T-helper 17 cell (primary cell): ENCODE measurements at regions not wholly inside any gene's neighbourhood (a gene's known extent, or its start where the extent isn't known, plus 50 kb on each side); places are given as distances from the start of the nearest gene placed in this dataset.

Experiments
- ATAC-seq: fragments of 150-1000 bp; cut with Tn5 transposase; 2 replicates; pipeline ENCODE4 v1.10.0; 2021; ENCODE audit warnings: mild to moderate bottlenecking, moderate library complexity
- DNase-seq, 3 donors: peaks; one replicate each; pipeline versions ENCODE4 v3.0.0 to v3.0.0-alpha.2; 2020 to 2021
- H3K9me3 ChIP-seq: one replicate; pipeline ENCODE4 v1.7.0; 2013; ENCODE audit warnings: low read length, mild to moderate bottlenecking; ENCODE audit not compliant: control insufficient read depth, poor library complexity, severe bottlenecking
- H3K27ac Mint-ChIP-seq: one replicate; pipeline ENCODE4 v1.8.0; 2022; ENCODE audit warnings: mild to moderate bottlenecking, moderate library complexity, mixed read lengths
- H3K27me3 Mint-ChIP-seq: one replicate; pipeline ENCODE4 v1.8.0; 2022; ENCODE audit warnings: mixed read lengths
- H3K36me3 Mint-ChIP-seq: one replicate; pipeline ENCODE4 v1.8.0; 2022; ENCODE audit warnings: low read depth, mixed read lengths
- H3K4me1 Mint-ChIP-seq: one replicate; pipeline ENCODE4 v1.8.0; 2022; ENCODE audit warnings: mild to moderate bottlenecking, mixed read lengths
- H3K4me3 Mint-ChIP-seq: one replicate; pipeline ENCODE4 v1.8.0; 2022; ENCODE audit warnings: mild to moderate bottlenecking, moderate library complexity, mixed read lengths

DNA sequence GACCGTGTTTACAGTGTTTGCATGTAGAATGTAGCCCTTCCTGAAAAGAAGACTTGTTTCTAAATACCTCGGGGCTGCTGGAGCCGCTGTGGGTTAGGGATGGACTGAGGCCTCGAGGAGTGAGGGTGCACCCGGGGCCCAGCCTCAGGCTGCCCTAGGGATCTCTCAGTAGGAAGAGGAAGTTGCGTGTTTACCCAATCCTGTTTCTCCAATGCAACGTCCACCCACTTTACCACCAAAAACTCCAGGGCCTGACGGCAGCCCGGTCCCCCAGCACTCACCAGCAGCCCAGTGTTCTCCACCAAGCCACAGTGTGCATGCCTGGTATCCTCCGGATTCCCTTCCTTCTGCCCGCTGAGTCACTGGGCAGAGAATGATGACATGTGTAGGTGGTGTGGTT is 255.8 kb downstream of the GLI2 start:
- Mint-ChIP-seq H3K4me1 (no peaks in the 10 kb centered on the region), H3K27me3 (peaks cover 16% of the 10 kb centered on the region), H3K36me3 (no peaks in the 10 kb centered on the region), H3K27ac (no peak overlapping the region), H3K4me3 (no peak overlapping the region)
- H3K9me3 ChIP-seq = no peaks in the 10 kb centered on the region
- no peak for DNase-seq
- ATAC-seq = no peak

DNA sequence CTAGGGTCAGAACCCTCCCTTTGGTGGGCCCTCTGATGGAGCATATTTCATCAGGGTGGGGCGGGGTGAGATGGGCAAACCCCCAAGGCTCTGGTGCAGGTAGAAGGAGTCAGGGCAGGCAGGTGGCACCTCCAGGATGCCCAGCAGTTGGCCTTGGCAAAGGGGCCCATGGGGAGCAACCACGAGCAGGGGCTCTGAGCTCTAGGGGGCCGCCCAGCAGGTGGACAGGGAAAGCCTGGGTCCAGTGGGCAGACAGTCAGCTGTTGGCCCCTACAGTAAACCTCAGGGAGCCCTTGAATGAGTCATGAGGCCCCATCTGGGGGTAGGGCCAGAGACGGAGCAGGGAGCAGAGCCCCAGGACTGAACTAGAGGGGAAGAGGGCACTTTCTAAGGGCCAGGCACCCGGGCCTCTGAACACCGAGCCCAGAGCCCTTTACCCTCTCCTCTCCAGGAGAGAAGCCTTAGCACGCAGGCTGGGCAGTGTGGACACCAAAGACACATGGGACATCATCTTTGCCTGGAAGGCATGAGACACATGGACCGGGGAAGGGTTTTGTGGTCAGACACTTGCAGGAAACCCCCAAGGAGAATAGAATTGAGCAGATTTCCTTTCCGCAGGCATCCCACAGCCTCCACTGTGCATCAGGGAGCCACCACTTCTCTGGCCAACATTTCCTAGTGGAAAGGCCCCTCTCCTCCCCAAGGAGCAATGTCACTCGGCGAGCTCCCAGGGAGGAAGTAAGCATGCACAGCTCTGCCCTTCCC is 257.3 kb downstream of the GLI2 start:
- no peak for ATAC-seq

GRCh38 chr2:120993661-120994060 is 258.0 kb downstream of the GLI2 start:
- Mint-ChIP-seq H3K4me3 (no peak overlapping the region), H3K4me1 (no peaks in the 10 kb centered on the region), H3K27ac (no peak overlapping the region), H3K36me3 (no peaks in the 10 kb centered on the region), H3K27me3 (peaks cover 16% of the 10 kb centered on the region)
- DNase-seq = no peak
- H3K9me3 ChIP-seq = no peaks in the 10 kb centered on the region
- no peak for ATAC-seq

More for the DNA sequence above, 257.3 kb downstream of the GLI2 start:
- H3K4me3 Mint-ChIP-seq = no peak overlapping the region
- no peaks in the 10 kb centered on the region for H3K36me3 Mint-ChIP-seq
- H3K27ac Mint-ChIP-seq = no peak overlapping the region
- H3K9me3 ChIP-seq = no peaks in the 10 kb centered on the region
- H3K27me3 Mint-ChIP-seq = peaks cover 16% of the 10 kb centered on the region
- no peak for DNase-seq
- no peaks in the 10 kb centered on the region for H3K4me1 Mint-ChIP-seq

GRCh38 chr2:120994301-120994995 is 258.8 kb downstream of the GLI2 start:
- no peaks in the 10 kb centered on the region for H3K9me3 ChIP-seq
- Mint-ChIP-seq H3K4me3 (no peak overlapping the region), H3K4me1 (no peaks in the 10 kb centered on the region), H3K36me3 (no peaks in the 10 kb centered on the region), H3K27me3 (peaks cover 16% of the 10 kb centered on the region), H3K27ac (no peak overlapping the region)
- DNase-seq (no peak), ATAC-seq (no peak)

GRCh38 chr2:120995152-120995551 is 259.5 kb downstream of the GLI2 start:
- H3K27me3 Mint-ChIP-seq = peaks cover 16% of the 10 kb centered on the region
- no peak overlapping the region for H3K4me3 Mint-ChIP-seq
- no peaks in the 10 kb centered on the region for H3K9me3 ChIP-seq
- no peaks in the 10 kb centered on the region for H3K4me1 Mint-ChIP-seq
- ATAC-seq = no peak
- no peaks in the 10 kb centered on the region for H3K36me3 Mint-ChIP-seq
- no peak for DNase-seq
- H3K27ac Mint-ChIP-seq = no peak overlapping the region

GRCh38 chr2:120995656-120996190 is 260.1 kb downstream of the GLI2 start:
- peaks cover 16% of the 10 kb centered on the region for H3K27me3 Mint-ChIP-seq
- no peaks in the 10 kb centered on the region for H3K36me3 Mint-ChIP-seq
- H3K27ac Mint-ChIP-seq = no peak overlapping the region
- no peaks in the 10 kb centered on the region for H3K4me1 Mint-ChIP-seq
- no peak for DNase-seq
- H3K9me3 ChIP-seq = no peaks in the 10 kb centered on the region
- no peak overlapping the region for H3K4me3 Mint-ChIP-seq
- ATAC-seq = no peak

GRCh38 chr2:120999377-121000097 is 263.9 kb downstream of the GLI2 start:
- DNase-seq (no peak), ATAC-seq (no peak)
- Mint-ChIP-seq H3K4me1 (no peaks in the 10 kb centered on the region), H3K36me3 (no peaks in the 10 kb centered on the region), H3K27me3 (no peaks in the 10 kb centered on the region), H3K27ac (no peak overlapping the region), H3K4me3 (no peak overlapping the region)
- H3K9me3 ChIP-seq = no peaks in the 10 kb centered on the region

GRCh38 chr2:121000804-121001203 is 265.1 kb downstream of the GLI2 start:
- Mint-ChIP-seq H3K27ac (no peak overlapping the region), H3K36me3 (no peaks in the 10 kb centered on the region), H3K4me1 (no peaks in the 10 kb centered on the region), H3K27me3 (no peaks in the 10 kb centered on the region), H3K4me3 (no peak overlapping the region)
- ATAC-seq = no peak
- DNase-seq = no peak
- H3K9me3 ChIP-seq = no peaks in the 10 kb centered on the region

DNA sequence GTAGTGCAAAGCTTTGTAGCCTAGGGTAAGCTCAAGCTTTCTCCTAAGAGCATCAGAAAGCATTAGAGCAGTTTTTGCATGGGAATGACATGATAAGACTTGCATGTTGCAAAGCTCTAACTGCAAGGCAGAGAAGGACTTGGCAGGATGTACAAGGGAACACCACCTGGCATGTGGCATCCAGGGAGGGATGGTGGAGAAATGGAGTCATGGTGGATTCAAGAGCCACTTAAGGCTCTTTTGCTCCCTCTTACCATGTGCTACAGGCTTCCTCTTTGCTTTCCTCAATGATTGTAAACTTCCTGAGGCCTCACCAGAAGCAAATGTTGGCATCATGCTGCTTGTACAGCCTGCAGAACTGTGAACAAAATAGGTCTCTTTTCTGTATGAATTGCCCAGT is 266.0 kb downstream of the GLI2 start:
- Mint-ChIP-seq H3K27ac (no peak overlapping the region), H3K27me3 (no peaks in the 10 kb centered on the region), H3K36me3 (no peaks in the 10 kb centered on the region), H3K4me1 (no peaks in the 10 kb centered on the region), H3K4me3 (no peak overlapping the region)
- DNase-seq (no peak), ATAC-seq (no peak)
- no peaks in the 10 kb centered on the region for H3K9me3 ChIP-seq

DNA sequence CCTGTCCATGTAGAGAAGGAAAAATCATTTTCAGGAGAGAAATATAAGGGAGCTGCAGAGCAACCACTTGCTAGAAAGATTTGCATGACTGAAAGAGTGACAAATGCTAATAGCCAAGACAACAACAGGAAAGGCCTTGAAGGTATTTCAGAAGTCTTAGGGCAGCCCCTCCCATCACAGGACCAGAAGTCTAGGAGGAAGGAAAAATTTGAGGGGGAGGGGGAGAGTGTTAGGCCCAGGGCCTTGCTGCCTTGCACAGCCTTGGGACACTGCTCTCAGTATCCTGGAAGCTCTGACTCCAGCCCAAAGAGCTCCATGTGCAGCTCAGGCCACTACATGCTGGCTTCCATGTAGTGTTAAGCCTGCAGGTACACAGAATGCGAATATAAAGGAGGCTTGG is 266.9 kb downstream of the GLI2 start:
- no peaks in the 10 kb centered on the region for H3K9me3 ChIP-seq
- no peak overlapping the region for H3K4me3 Mint-ChIP-seq
- DNase-seq (no peak), ATAC-seq (no peak)
- no peaks in the 10 kb centered on the region for H3K36me3 Mint-ChIP-seq
- no peaks in the 10 kb centered on the region for H3K27me3 Mint-ChIP-seq
- no peak overlapping the region for H3K27ac Mint-ChIP-seq
- H3K4me1 Mint-ChIP-seq = no peaks in the 10 kb centered on the region

DNA sequence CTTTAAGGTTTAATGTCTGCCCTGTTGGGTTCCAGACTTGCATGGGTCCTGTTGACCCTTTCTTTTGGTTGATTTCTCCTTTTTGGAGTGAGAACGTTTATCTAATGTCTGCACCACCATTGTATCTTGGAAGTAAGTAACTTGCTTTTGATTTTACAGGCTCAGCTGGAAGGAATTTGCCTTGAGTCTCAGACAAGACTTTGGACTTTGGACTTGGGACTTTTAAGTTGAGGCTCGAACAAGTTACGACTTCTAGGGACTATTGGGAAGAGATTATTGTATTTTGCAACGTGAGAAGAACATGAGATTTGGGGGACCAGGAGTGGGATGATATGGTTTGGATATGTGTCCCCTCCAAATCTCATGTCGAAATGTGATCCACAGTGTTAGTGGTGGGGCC is 267.7 kb downstream of the GLI2 start:
- DNase-seq (no peak), ATAC-seq (no peak)
- Mint-ChIP-seq H3K4me1 (no peaks in the 10 kb centered on the region), H3K36me3 (no peaks in the 10 kb centered on the region), H3K4me3 (no peak overlapping the region), H3K27me3 (no peaks in the 10 kb centered on the region), H3K27ac (no peak overlapping the region)
- H3K9me3 ChIP-seq = no peaks in the 10 kb centered on the region

DNA sequence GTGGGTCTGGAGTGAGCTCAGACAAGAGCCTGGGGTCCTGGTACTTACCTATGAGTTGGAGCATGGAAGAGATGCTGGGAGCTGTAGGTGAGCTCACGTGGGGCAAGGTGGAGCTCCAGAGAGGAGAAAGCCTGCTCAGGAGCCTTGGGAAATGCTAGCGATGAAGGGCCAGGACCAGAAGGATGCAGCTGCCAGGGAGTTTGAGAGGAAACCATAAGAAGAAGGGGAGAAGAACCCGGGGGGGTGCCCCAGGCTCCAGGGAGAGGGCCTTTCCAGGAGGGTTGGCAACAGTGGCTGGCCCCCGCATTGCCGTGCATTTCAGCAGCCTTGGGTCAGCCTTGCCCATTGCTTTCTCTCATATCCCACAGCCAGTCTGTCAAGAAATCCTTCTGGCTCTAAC is 268.7 kb downstream of the GLI2 start:
- no peak overlapping the region for H3K27ac Mint-ChIP-seq
- no peaks in the 10 kb centered on the region for H3K36me3 Mint-ChIP-seq
- H3K9me3 ChIP-seq = no peaks in the 10 kb centered on the region
- H3K27me3 Mint-ChIP-seq = peaks cover 5% of the 10 kb centered on the region
- H3K4me1 Mint-ChIP-seq = no peaks in the 10 kb centered on the region
- no peak for DNase-seq
- ATAC-seq = no peak
- H3K4me3 Mint-ChIP-seq = no peak overlapping the region

DNA sequence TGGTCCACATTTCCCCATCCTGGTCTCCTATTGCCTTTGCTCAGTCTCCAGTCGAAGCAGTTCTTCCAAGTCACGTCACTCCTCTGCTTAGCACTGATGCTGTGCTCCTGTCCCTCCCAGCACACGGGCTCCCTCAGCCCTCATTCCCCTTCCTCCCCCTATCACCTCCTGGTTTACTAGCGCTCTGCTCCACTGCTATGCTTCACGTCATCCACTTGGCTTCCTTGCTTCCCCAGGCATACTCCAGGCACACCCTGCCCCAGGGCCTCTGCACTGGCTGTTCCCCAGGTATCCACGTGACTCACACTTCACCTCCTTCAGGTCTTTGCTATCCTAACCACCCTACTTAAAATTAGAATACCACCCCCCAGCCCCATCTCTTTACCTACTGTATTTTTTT is 269.3 kb downstream of the GLI2 start:
- H3K4me3 Mint-ChIP-seq = no peak overlapping the region
- ATAC-seq = no peak
- DNase-seq = no peak
- no peaks in the 10 kb centered on the region for H3K36me3 Mint-ChIP-seq
- peaks cover 5% of the 10 kb centered on the region for H3K27me3 Mint-ChIP-seq
- H3K27ac Mint-ChIP-seq = no peak overlapping the region
- no peaks in the 10 kb centered on the region for H3K9me3 ChIP-seq
- H3K4me1 Mint-ChIP-seq = no peaks in the 10 kb centered on the region
